Hepatocyte (in vitro differentiated cells): ENCODE measurements at regions not wholly inside any gene's neighbourhood (a gene's known extent, or its start where the extent isn't known, plus 50 kb on each side); places are given as distances from the start of the nearest gene placed in this dataset.

Experiments used
- DNase-seq: peaks from one replicate; pipeline ENCODE4 v3.0.0-alpha.2; 2016; ENCODE audit warnings: low spot score
- H2AFZ ChIP-seq: fragments of 200-600 bp; sonication (generic); 2 replicates; pipeline ENCODE4 v1.6.0; 2016; ENCODE audit warnings: antibody characterized with exemption, mild to moderate bottlenecking
- H3K27ac ChIP-seq: fragments of 200-600 bp; sonication (generic); 2 replicates; pipeline ENCODE4 v1.5.1; 2016; ENCODE audit warnings: mild to moderate bottlenecking
- H3K27me3 ChIP-seq: fragments of 200-600 bp; sonication (generic); 2 replicates; pipeline ENCODE4 v1.6.1; 2016
- H3K36me3 ChIP-seq: fragments of 200-600 bp; sonication (generic); replicated peaks from 2 replicates; pipeline ENCODE4 v1.5.1; 2016; ENCODE audit warnings: low read depth; ENCODE audit not compliant: insufficient read depth
- H3K4me1 ChIP-seq: fragments of 200-600 bp; sonication (generic); 2 replicates; pipeline ENCODE4 v1.5.1; 2016; ENCODE audit warnings: mild to moderate bottlenecking, moderate library complexity; ENCODE audit not compliant: insufficient read depth
- H3K4me2 ChIP-seq: fragments of 200-600 bp; sonication (generic); 2 replicates; pipeline ENCODE4 v1.6.0; 2016
- H3K4me3 ChIP-seq: fragments of 200-600 bp; sonication (generic); 2 replicates; pipeline ENCODE4 v1.5.1; 2016; ENCODE audit warnings: mild to moderate bottlenecking
- H3K79me2 ChIP-seq: fragments of 200-600 bp; sonication (generic); 2 replicates; pipeline ENCODE4 v1.6.0; 2017; ENCODE audit warnings: mild to moderate bottlenecking
- H3K9me2 ChIP-seq: fragments of 200-600 bp; sonication (generic); replicated peaks from 2 replicates; pipeline ENCODE4 v1.6.0; 2017; ENCODE audit warnings: mild to moderate bottlenecking; ENCODE audit not compliant: insufficient read depth
- H3K9me3 ChIP-seq: fragments of 200-600 bp; sonication (generic); 2 replicates; pipeline ENCODE4 v1.5.1; 2016; ENCODE audit warnings: low read depth, mild to moderate bottlenecking
- H4K20me1 ChIP-seq: fragments of 200-600 bp; sonication (generic); 2 replicates; pipeline ENCODE4 v1.6.0; 2016; ENCODE audit warnings: mild to moderate bottlenecking; ENCODE audit not compliant: insufficient read depth, poor library complexity, severe bottlenecking
- EZH2 ChIP-seq: fragments of 200-600 bp; sonication (generic); IDR thresholded peaks from 2 replicates; pipeline ENCODE4 v1.6.1; 2016; ENCODE audit warnings: antibody characterized with exemption, mild to moderate bottlenecking, borderline replicate concordance
- EZH2phosphoT487 ChIP-seq: fragments of 200-600 bp; sonication (generic); IDR thresholded peaks from one replicate; pipeline ENCODE4 v1.6.1; 2018; ENCODE audit warnings: antibody characterized with exemption, mild to moderate bottlenecking, low read depth, moderate library complexity; ENCODE audit not compliant: unreplicated experiment, severe bottlenecking
- WGBS: methylation state at CpG from one replicate; pipeline ENCODE4 v1.1.6; 2016; ENCODE audit warnings: low lambda C conversion rate; ENCODE audit errors: missing lambda C conversion rate; 5-methylcytosine and 5-hydroxymethylcytosine counted together
- TF ChIP-seq, protein P1 (sequence below): fragments of 200-600 bp; sonication (generic); IDR thresholded peaks from 2 replicates; pipeline ENCODE4 v1.5.1; 2016; ENCODE audit warnings: antibody characterized with exemption, mild to moderate bottlenecking; ENCODE audit not compliant: poor library complexity

DNA sequence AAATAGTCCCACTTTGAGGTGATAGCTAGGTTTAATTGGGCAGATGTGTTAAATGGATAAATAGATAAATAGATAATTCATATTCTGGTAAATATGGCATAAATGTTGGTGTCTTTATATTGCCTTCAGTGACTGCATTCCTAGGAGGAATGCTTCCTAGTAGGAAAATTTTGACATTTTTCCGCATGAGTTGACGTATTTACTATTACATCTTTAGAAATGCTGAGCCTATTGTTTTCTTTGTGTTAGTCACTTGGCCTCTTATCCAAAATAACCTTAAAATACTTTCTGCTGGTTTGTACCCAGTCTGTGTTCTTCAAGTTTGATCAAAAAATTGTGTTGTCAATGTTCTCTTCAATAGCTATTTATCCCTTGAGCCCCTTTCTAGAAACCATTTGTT is 495.6 kb upstream of the ZEB2 start:
- WGBS: 100% methylated on average over 2 of the region's 2 CpGs
- no peaks in the 10 kb centered on the region for H3K79me2 ChIP-seq
- H3K36me3 ChIP-seq: no peaks in the 10 kb centered on the region
- H4K20me1 ChIP-seq: no peaks in the 10 kb centered on the region
- no peaks in the 10 kb centered on the region for H3K9me3 ChIP-seq
- H3K4me3 ChIP-seq: no peak overlapping the region
- TF ChIP-seq, protein P1, sequence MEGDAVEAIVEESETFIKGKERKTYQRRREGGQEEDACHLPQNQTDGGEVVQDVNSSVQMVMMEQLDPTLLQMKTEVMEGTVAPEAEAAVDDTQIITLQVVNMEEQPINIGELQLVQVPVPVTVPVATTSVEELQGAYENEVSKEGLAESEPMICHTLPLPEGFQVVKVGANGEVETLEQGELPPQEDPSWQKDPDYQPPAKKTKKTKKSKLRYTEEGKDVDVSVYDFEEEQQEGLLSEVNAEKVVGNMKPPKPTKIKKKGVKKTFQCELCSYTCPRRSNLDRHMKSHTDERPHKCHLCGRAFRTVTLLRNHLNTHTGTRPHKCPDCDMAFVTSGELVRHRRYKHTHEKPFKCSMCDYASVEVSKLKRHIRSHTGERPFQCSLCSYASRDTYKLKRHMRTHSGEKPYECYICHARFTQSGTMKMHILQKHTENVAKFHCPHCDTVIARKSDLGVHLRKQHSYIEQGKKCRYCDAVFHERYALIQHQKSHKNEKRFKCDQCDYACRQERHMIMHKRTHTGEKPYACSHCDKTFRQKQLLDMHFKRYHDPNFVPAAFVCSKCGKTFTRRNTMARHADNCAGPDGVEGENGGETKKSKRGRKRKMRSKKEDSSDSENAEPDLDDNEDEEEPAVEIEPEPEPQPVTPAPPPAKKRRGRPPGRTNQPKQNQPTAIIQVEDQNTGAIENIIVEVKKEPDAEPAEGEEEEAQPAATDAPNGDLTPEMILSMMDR: no peak
- TF ChIP-seq EZH2phosphoT487 (no peak), EZH2 (no peak)
- no peaks in the 10 kb centered on the region for H3K27me3 ChIP-seq
- H3K27ac ChIP-seq: no peak overlapping the region
- no peaks in the 10 kb centered on the region for H3K9me2 ChIP-seq
- no peak overlapping the region for H2AFZ ChIP-seq
- no peak for DNase-seq
- H3K4me2 ChIP-seq: no peak overlapping the region
- peaks cover 7% of the 10 kb centered on the region for H3K4me1 ChIP-seq

DNA sequence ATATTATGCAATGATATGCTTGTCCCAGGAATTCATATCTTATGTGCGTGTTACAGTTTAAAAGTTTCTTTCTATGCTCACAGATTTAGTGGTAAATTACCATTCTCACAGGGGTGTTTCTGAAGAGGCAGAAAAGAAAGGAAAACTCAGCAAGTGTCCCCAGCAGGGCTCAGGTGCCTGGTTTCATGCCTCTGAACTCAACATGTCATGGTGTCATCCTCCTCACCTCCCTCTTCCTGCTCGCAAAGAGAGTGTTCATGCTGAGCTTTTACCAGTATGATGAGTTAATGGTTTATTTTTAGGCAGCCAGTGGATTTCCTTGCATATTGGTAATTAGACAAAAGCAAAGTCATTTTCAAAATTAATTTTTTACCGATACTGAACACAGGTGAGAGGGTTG is 492.9 kb upstream of the ZEB2 start:
- H3K79me2 ChIP-seq: no peaks in the 10 kb centered on the region
- no peak overlapping the region for H2AFZ ChIP-seq
- H3K27me3 ChIP-seq: no peaks in the 10 kb centered on the region
- H3K4me2 ChIP-seq: peak overlapping the region; percentile 35
- H3K4me3 ChIP-seq: no peak overlapping the region
- H3K27ac ChIP-seq: no peak overlapping the region
- H3K9me3 ChIP-seq: no peaks in the 10 kb centered on the region
- TF ChIP-seq EZH2phosphoT487 (no peak), EZH2 (no peak)
- TF ChIP-seq, protein P1: no peak
- DNase-seq: no peak
- H3K36me3 ChIP-seq: no peaks in the 10 kb centered on the region
- no peaks in the 10 kb centered on the region for H4K20me1 ChIP-seq
- H3K9me2 ChIP-seq: no peaks in the 10 kb centered on the region
- peaks cover 7% of the 10 kb centered on the region for H3K4me1 ChIP-seq
- 74% methylated on average over 3 of the region's 3 CpGs for WGBS

DNA sequence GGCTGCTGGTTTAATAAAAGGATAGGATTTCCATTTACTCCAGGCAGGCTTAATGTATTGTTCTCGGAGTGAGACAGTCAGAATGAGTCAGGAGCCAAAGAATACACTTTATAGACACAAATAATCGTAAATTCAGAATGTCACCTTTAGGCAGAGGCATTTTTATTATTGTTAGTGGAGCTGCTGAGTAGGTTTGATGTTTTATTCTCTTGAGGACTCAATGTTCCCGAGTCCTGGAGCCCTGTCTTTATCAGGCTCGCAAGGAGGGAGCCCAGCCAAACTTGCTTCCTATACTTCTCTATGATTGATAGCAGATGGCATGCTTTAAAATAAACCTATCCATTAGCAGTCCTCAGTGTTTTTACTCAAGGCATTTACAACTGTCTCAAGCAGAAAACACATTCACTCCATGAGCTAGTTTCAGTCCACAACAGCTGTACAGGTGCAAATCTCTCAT is 492.3 kb upstream of the ZEB2 start:
- Histone ChIP-seq H3K9me2 (no peaks in the 10 kb centered on the region), H3K79me2 (no peaks in the 10 kb centered on the region), H3K9me3 (no peaks in the 10 kb centered on the region), H3K27me3 (no peaks in the 10 kb centered on the region), H3K4me3 (no peak overlapping the region), H3K36me3 (no peaks in the 10 kb centered on the region), H3K4me1 (peaks cover 7% of the 10 kb centered on the region), H2AFZ (no peak overlapping the region), H4K20me1 (no peaks in the 10 kb centered on the region), H3K4me2 (peak overlapping the region; percentile 35), H3K27ac (no peak overlapping the region)
- DNase-seq: peak; percentile 55
- WGBS: 30% methylated on average over 4 of the region's 4 CpGs
- TF ChIP-seq EZH2 (no peak), EZH2phosphoT487 (peak; percentile 33)
- TF ChIP-seq, protein P1: no peak

DNA sequence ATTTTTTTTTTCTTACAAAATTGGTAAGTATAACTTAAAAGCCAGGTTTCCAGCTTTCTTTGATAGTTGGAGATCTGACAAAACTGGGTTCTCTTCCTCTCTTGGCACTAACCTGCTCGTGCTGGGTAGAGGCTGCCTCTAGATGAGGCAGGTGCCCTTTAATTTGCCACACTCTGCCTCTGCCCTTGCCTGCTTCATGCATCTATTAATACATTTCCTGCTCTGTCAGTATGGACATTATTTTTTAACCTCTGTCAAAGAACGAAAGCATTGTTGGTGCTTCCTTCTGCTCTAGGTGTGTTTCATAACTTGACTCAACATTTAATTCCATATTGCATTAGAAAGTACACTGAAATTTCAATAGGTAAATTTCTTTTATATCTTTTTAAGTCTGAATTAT is 490.7 kb upstream of the ZEB2 start:
- no peaks in the 10 kb centered on the region for H4K20me1 ChIP-seq
- TF ChIP-seq, protein P1: no peak
- TF ChIP-seq EZH2: no peak
- TF ChIP-seq EZH2phosphoT487: no peak
- no peaks in the 10 kb centered on the region for H3K9me2 ChIP-seq
- no peaks in the 10 kb centered on the region for H3K9me3 ChIP-seq
- H3K79me2 ChIP-seq: no peaks in the 10 kb centered on the region
- WGBS: 93% methylated on average over 2 of the region's 2 CpGs
- no peak overlapping the region for H3K27ac ChIP-seq
- no peak overlapping the region for H2AFZ ChIP-seq
- no peak for DNase-seq
- H3K4me3 ChIP-seq: no peak overlapping the region
- H3K27me3 ChIP-seq: no peaks in the 10 kb centered on the region
- no peak overlapping the region for H3K4me2 ChIP-seq
- no peaks in the 10 kb centered on the region for H3K36me3 ChIP-seq
- H3K4me1 ChIP-seq: peaks cover 7% of the 10 kb centered on the region
